Gastrocnemius medialis (tissue), 4 donors: ENCODE measurements at regions not wholly inside any gene's neighbourhood (a gene's known extent, or its start where the extent isn't known, plus 50 kb on each side); places are given as distances from the start of the nearest gene placed in this dataset.

ENCODE experiments used
- ATAC-seq, 2 donors: fragments of 150-250 bp; one replicate each; pipeline ENCODE4 v1.9.1; 2016
- DNase-seq, 2 donors: peaks; one replicate each; pipeline ENCODE4 v3.0.0-alpha.2; 2019
- H3K27ac ChIP-seq, 4 donors: fragments of 200-600 bp; sonication (generic); 1 replicate in 1 of 4; 2 replicates in 3 of 4; pipeline ENCODE4 v1.5.1; 2016 to 2018; ENCODE audit warnings: mild to moderate bottlenecking in 2 of 4, moderate library complexity in 1 of 4
- H3K27me3 ChIP-seq, 3 donors: fragments of 200-600 bp; sonication (generic) in 2 of 3; 1 replicate in 1 of 3; 2 replicates in 2 of 3; pipeline versions ENCODE4 v1.5.1 to v1.6.0; 2016 to 2019; ENCODE audit warnings: mild to moderate bottlenecking in 1 of 3, moderate library complexity in 1 of 3
- H3K36me3 ChIP-seq, 2 donors: fragments of 200-600 bp; sonication (generic) in 1 of 2; one replicate each; pipeline ENCODE4 v1.5.1; 2017 to 2018
- H3K4me1 ChIP-seq, 2 donors: fragments of 200-600 bp; sonication (generic) in 1 of 2; one replicate each; pipeline ENCODE4 v1.5.1; 2016 to 2017; ENCODE audit warnings: mild to moderate bottlenecking in 2 of 2
- H3K4me3 ChIP-seq, 4 donors: fragments of 200-600 bp; sonication (generic) in 3 of 4; 1 replicate in 1 of 4; 2 replicates in 3 of 4; pipeline ENCODE4 v1.5.1; 2016 to 2019; ENCODE audit warnings: mild to moderate bottlenecking in 2 of 4
- H3K9me3 ChIP-seq, 3 donors: fragments of 200-600 bp; sonication (generic) in 2 of 3; 1 replicate in 1 of 3; 2 replicates in 2 of 3; pipeline ENCODE4 v1.5.1; 2016 to 2019
- POLR2A ChIP-seq, 2 donors: fragments of 450-650 bp; IDR thresholded peaks; one replicate each; pipeline ENCODE4 v1.6.1; 2017; ENCODE audit warnings: antibody characterized with exemption in 2 of 2, mild to moderate bottlenecking in 2 of 2, moderate library complexity in 2 of 2
- in situ Hi-C, 4 donors: fragments of 200-750 bp; cut with MboI; loops; one replicate each; pipeline versions ENCODE4 v1.15.0 to v1.8.0; 2017; ENCODE audit warnings: low sequenced_read_pairs in 4 of 4
- intact Hi-C: fragments of 100-400 bp; cut with DNase I; formaldehyde crosslinking; loops from one replicate; pipeline ENCODE4 v1.15.1; 2023; ENCODE audit warnings: low total_unique reads
- TF ChIP-seq, protein P1 (sequence below), 5 experiments: fragments of 450-650 bp in 3 of 5; fragments of 200-600 bp in 2 of 5; sonication (generic) in 2 of 5; IDR thresholded peaks in 4 of 5; conservative IDR thresholded peaks in 1 of 5; 1 replicate in 4 of 5; 2 replicates in 1 of 5; pipeline ENCODE4 v1.5.1; 2016 to 2019; ENCODE audit warnings: antibody characterized with exemption in 5 of 5, mild to moderate bottlenecking in 3 of 5, moderate library complexity in 3 of 5

DNA sequence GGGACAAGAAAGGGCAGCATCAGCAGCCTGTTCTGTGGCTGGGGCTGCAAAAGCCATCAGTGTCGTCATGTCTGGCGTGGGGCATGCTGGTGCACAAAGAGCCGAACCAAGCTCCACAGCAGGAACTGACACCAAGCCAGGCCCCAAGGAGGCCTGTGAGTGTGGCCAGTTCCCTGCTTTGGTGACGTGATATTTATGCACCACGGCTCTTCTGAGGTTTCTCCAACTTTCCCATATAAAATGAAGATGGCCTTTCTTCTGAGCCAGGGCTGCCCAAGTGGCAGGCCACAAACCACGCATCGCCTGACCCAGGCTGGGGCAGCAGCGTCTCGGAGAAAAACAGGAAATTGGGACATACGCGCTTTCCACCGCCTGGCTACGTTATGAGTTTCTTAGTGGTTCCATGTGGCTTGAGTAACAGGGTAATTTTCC, 109.9 kb downstream of the RIN2 start:
- DNase-seq = peak; percentile 10 to 37
- Histone ChIP-seq H3K9me3 (no peaks in the 10 kb centered on the region), H3K4me3 (no peak overlapping the region), H3K27me3 (no peaks in the 10 kb centered on the region), H3K27ac (peak overlapping the region in 2 of 4 donors; percentile 26 to 39), H3K4me1 (no peaks in the 10 kb centered on the region), H3K36me3 (peaks cover 0 to 5% of the 10 kb centered on the region in 2 donors)
- intact Hi-C loops (no loop called here), in situ Hi-C loops (no loop called here)
- peak in 1 of 2 donors; percentile 44 for ATAC-seq
- TF ChIP-seq POLR2A (IDR thresholded peaks at IDR 0.05) = no peak
- TF ChIP-seq, protein P1, sequence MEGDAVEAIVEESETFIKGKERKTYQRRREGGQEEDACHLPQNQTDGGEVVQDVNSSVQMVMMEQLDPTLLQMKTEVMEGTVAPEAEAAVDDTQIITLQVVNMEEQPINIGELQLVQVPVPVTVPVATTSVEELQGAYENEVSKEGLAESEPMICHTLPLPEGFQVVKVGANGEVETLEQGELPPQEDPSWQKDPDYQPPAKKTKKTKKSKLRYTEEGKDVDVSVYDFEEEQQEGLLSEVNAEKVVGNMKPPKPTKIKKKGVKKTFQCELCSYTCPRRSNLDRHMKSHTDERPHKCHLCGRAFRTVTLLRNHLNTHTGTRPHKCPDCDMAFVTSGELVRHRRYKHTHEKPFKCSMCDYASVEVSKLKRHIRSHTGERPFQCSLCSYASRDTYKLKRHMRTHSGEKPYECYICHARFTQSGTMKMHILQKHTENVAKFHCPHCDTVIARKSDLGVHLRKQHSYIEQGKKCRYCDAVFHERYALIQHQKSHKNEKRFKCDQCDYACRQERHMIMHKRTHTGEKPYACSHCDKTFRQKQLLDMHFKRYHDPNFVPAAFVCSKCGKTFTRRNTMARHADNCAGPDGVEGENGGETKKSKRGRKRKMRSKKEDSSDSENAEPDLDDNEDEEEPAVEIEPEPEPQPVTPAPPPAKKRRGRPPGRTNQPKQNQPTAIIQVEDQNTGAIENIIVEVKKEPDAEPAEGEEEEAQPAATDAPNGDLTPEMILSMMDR (IDR thresholded peaks at IDR 0.05 in 4 of 5, conservative IDR thresholded peaks at IDR 0.05 in 1 of 5) = no peak

DNA sequence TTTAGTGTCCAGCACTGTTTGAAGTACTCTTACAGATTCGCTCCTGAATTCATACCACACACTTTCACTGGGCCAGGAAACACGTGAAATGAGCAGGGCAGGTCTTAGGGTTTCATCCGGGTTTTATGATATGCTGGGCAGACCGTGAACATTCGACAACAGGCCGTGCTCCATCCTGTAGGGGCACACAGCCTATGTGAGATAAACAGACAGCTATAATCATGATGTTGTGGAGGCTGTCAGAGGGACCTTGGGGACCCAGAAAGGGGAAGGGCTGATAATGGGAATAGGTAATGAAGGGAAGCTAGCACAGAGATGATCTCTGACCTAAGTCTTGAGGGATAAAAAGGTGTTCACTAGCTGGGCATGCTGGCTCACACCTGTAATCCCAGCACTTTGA, 110.4 kb downstream of the RIN2 start:
- ATAC-seq = no peak
- no peaks in the 10 kb centered on the region for H3K27me3 ChIP-seq
- peaks cover 0 to 5% of the 10 kb centered on the region in 2 donors for H3K36me3 ChIP-seq
- peak overlapping the region in 1 of 4 donors; percentile 18 for H3K27ac ChIP-seq
- H3K4me3 ChIP-seq = no peak overlapping the region
- in situ Hi-C loops = no loop called here
- H3K4me1 ChIP-seq = no peaks in the 10 kb centered on the region
- intact Hi-C loops = no loop called here
- DNase-seq = no peak
- no peaks in the 10 kb centered on the region for H3K9me3 ChIP-seq
- no peak for TF ChIP-seq POLR2A (IDR thresholded peaks at IDR 0.05)
- TF ChIP-seq, protein P1 (IDR thresholded peaks at IDR 0.05 in 4 of 5, conservative IDR thresholded peaks at IDR 0.05 in 1 of 5) = no peak

DNA sequence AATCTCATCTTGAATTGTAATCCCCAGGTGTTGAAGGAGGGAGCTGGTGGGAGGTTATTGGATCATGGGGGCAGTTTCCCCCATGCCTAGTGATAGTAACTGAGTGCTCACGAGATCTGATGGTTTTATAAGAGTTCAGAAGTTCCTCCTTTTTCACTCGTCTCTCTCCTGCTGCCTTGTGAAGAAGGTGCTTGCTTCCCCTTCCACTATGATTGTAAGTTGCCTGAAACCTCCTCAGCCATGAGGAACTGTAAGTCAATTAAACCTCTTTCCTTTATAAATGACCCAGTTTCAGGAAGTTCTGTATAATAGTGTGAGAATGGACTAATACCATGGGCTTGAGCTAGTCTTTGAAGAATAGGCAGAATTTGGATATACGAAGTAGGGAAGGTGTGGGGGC, 113.9 kb downstream of the RIN2 start:
- TF ChIP-seq POLR2A (IDR thresholded peaks at IDR 0.05) = no peak
- TF ChIP-seq, protein P1 (IDR thresholded peaks at IDR 0.05 in 4 of 5, conservative IDR thresholded peaks at IDR 0.05 in 1 of 5) = no peak
- no peak for DNase-seq

DNA sequence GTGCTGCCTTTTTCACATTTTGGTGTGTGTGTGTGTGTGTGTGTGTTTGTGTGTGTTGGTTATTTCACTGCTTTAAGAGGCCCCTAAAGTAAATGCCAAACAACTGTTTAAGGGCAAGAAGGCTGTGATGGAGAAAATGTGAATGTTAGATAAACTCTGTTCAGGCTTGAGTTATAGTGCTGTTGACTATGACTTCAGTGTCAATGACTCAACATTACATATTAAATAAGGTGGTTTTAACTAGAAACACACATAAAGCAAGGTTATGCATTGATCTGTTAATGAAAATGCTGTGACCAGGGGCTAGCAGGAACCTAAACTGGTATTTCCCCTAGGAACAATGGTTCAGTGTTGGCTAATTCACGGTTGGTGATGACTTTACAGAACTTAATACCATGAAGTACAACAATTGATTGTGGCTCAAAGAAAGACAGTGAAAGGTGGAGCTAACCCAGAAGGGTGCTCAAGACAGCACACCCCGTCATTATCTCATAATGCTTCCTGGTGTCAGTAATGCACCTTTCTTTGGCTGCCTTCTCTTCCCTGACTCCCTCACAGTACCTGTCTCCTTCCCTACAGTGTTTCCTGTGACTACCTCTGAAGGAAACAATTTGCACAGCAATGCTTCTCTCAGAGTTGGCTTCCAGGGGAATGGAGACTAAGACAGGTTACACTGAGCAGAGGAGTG, 116.1 kb downstream of the RIN2 start:
- no peak for DNase-seq
- TF ChIP-seq POLR2A (IDR thresholded peaks at IDR 0.05) = no peak
- TF ChIP-seq, protein P1 (IDR thresholded peaks at IDR 0.05 in 4 of 5, conservative IDR thresholded peaks at IDR 0.05 in 1 of 5) = no peak
- Histone ChIP-seq H3K9me3 (no peaks in the 10 kb centered on the region), H3K27ac (no peak overlapping the region), H3K4me3 (no peak overlapping the region), H3K27me3 (no peaks in the 10 kb centered on the region), H3K36me3 (peaks cover 0 to 5% of the 10 kb centered on the region in 2 donors), H3K4me1 (no peaks in the 10 kb centered on the region)
- intact Hi-C loops (no loop called here), in situ Hi-C loops (no loop called here)
- no peak for ATAC-seq

More for the DNA sequence above, 113.9 kb downstream of the RIN2 start:
- Histone ChIP-seq H3K9me3 (no peaks in the 10 kb centered on the region), H3K27ac (no peak overlapping the region), H3K36me3 (peaks cover 0 to 5% of the 10 kb centered on the region in 2 donors), H3K4me1 (no peaks in the 10 kb centered on the region), H3K4me3 (no peak overlapping the region), H3K27me3 (no peaks in the 10 kb centered on the region)
- ATAC-seq = no peak
- in situ Hi-C loops (no loop called here), intact Hi-C loops (no loop called here)
